ENCODE measurements at regions not wholly inside any gene's neighbourhood (a gene's known extent, or its start where the extent isn't known, plus 50 kb on each side); places are given as distances from the start of the nearest gene placed in this dataset.

- TF ChIP-seq EZH2 (IDR thresholded peaks at IDR 0.05; ENCODE audit: insufficient read depth, poor library complexity, severe bottlenecking) (no peak), EZH2phosphoT487 (IDR thresholded peaks at IDR 0.05; ENCODE audit: insufficient read depth, low read depth) (no peak)
These were observed 383.3 kb upstream of the PRR16 start for GRCh38 chr5:120080781-120081180.

Data from GM23248 (cell line).